Stomach (tissue), 4 donors: ENCODE measurements at regions not wholly inside any gene's neighbourhood (a gene's known extent, or its start where the extent isn't known, plus 50 kb on each side); places are given as distances from the start of the nearest gene placed in this dataset.

ENCODE experiments used
- EP300 ChIP-seq: sonication (generic); formaldehyde crosslinking; IDR thresholded peaks from one replicate; pipeline ENCODE4 v1.6.1; 2017; ENCODE audit warnings: antibody characterized with exemption
- POLR2A ChIP-seq, 4 donors: fragments of 450-650 bp; IDR thresholded peaks; one replicate each; pipeline ENCODE4 v1.6.1; 2016; ENCODE audit warnings: antibody characterized with exemption in 4 of 4, control low read depth in 2 of 4, mild to moderate bottlenecking in 1 of 4, moderate library complexity in 1 of 4
- POLR2AphosphoS5 ChIP-seq, 3 donors: sonication (generic); formaldehyde crosslinking; IDR thresholded peaks; one replicate each; pipeline ENCODE4 v1.6.1; 2016; ENCODE audit warnings: antibody characterized with exemption in 3 of 3
- TF ChIP-seq, protein P1 (sequence below), 7 experiments: fragments of 450-650 bp in 4 of 7; fragments of 200-600 bp in 3 of 7; sonication (generic) in 3 of 7; IDR thresholded peaks; one replicate each; pipeline ENCODE4 v1.5.1; 2016 to 2019; ENCODE audit warnings: antibody characterized with exemption in 7 of 7, control low read depth in 2 of 7, mild to moderate bottlenecking in 1 of 7

DNA sequence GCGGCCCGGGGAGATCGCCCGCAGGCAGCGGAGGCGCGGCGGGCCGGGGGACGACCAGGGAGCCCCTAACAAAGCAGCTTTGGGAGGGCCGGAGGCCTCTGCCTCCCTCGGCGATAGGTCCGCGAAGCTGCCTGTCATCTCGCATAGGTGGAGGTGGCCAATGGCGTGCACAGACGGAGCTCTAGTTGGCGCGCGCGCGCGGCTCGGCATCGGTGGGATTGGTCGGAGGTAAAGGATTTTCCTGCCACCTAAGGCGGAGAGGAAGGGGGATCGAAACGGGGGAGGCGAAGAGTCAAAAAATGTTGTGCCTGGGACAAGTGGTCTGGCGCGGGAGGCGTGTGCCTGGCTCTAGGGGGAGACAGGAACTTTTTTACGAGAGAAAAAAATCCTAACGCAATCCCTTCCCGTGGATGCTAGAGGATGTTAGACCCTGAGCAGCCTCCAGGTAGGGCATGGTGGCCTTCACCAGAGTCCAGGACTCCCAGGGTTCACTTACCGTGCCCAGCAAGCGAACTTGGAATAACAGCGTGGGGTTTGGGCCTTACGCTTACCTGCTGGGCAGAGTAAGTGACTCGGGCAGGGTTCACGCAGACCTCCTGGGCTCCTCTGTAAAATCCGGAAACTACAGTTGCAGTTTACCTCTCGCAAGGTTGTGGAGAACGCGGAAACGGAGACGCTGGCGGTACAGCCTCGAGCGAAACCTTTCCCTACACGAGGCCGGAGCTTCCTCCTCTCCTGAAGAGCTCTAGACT, 99.9 kb upstream of the SOD1 start:
- TF ChIP-seq, protein P1, sequence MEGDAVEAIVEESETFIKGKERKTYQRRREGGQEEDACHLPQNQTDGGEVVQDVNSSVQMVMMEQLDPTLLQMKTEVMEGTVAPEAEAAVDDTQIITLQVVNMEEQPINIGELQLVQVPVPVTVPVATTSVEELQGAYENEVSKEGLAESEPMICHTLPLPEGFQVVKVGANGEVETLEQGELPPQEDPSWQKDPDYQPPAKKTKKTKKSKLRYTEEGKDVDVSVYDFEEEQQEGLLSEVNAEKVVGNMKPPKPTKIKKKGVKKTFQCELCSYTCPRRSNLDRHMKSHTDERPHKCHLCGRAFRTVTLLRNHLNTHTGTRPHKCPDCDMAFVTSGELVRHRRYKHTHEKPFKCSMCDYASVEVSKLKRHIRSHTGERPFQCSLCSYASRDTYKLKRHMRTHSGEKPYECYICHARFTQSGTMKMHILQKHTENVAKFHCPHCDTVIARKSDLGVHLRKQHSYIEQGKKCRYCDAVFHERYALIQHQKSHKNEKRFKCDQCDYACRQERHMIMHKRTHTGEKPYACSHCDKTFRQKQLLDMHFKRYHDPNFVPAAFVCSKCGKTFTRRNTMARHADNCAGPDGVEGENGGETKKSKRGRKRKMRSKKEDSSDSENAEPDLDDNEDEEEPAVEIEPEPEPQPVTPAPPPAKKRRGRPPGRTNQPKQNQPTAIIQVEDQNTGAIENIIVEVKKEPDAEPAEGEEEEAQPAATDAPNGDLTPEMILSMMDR (IDR thresholded peaks at IDR 0.05), result no peak
- TF ChIP-seq POLR2AphosphoS5 (IDR thresholded peaks at IDR 0.05) (no peak), POLR2A (IDR thresholded peaks at IDR 0.05) (no peak), EP300 (no peak)
